Adrenal gland (tissue), 9 donors: ENCODE measurements at regions not wholly inside any gene's neighbourhood (a gene's known extent, or its start where the extent isn't known, plus 50 kb on each side); places are given as distances from the start of the nearest gene placed in this dataset.

Experiments
- DNase-seq, 7 donors: peaks; one replicate each; pipeline ENCODE4 v3.0.0-alpha.2; 2019 to 2020
- H3K27ac ChIP-seq, 5 donors: fragments of 200-600 bp; sonication (generic) in 4 of 5; 1 replicate in 3 of 5; 2 replicates in 2 of 5; pipeline versions ENCODE4 v1.5.1 to v1.8.0; 2016 to 2020; ENCODE audit warnings: mild to moderate bottlenecking in 1 of 5
- H3K27me3 ChIP-seq: fragments of 200-600 bp; 2 replicates; pipeline ENCODE4 v1.8.0; 2021
- H3K36me3 ChIP-seq, 2 donors: fragments of 200-600 bp; replicated peaks in 1 of 2; 1 replicate in 1 of 2; 2 replicates in 1 of 2; pipeline versions ENCODE4 v1.5.1 to v1.8.0; 2018 to 2022
- H3K4me1 ChIP-seq, 2 donors: fragments of 200-600 bp; replicated peaks in 1 of 2; 1 replicate in 1 of 2; 2 replicates in 1 of 2; pipeline versions ENCODE4 v1.5.1 to v1.8.0; 2018 to 2021
- H3K4me3 ChIP-seq, 4 donors: fragments of 200-600 bp; sonication (generic) in 3 of 4; one replicate each; pipeline ENCODE4 v1.5.1; 2016 to 2018
- H3K9me3 ChIP-seq, 3 donors: fragments of 200-600 bp; sonication (generic) in 1 of 3; replicated peaks in 1 of 3; 1 replicate in 2 of 3; 2 replicates in 1 of 3; pipeline versions ENCODE4 v1.5.1 to v1.8.0; 2016 to 2021
- CTCF ChIP-seq, 6 experiments: fragments of 450-650 bp in 4 of 6; fragments of 200-600 bp in 2 of 6; sonication (generic) in 1 of 6; IDR thresholded peaks; 1 replicate in 5 of 6; 2 replicates in 1 of 6; pipeline versions ENCODE4 v1.5.1 to v1.8.0; 2016 to 2021; ENCODE audit warnings: antibody characterized with exemption in 6 of 6, mild to moderate bottlenecking in 2 of 6, moderate library complexity in 1 of 6
- POLR2A ChIP-seq, 2 donors: fragments of 450-650 bp; IDR thresholded peaks; one replicate each; pipeline ENCODE4 v1.6.1; 2017; ENCODE audit warnings: antibody characterized with exemption in 2 of 2, mild to moderate bottlenecking in 2 of 2, moderate library complexity in 1 of 2
- WGBS, 4 donors: extraction: QIAGEN DNeasy Blood & Tissue Kit in 2 of 4; methylation state at CpG; one replicate each; pipeline versions ENCODE4 v1.1.5 to v1.1.7; 2013 to 2017; 5-methylcytosine and 5-hydroxymethylcytosine counted together
- intact Hi-C, 2 donors: fragments of 100-400 bp; cut with DNase I; formaldehyde crosslinking; loops; one replicate each; pipeline versions ENCODE4 v1.14.1 to v1.15.0; 2022 to 2023
- donor health status: healthy with polysubstance abuse.
- donor health status: Bipolar disorder and iron deficiency.
- donor health status: DM: yes; HTN: yes; CAD: no.
- donor health status: DM: no; HTN: no; CAD: no.
- donor health status: DM: no; HTN: no; CAD: no.

GRCh38 chr6:130293800-130294199, 71.0 kb upstream of the SAMD3 start:
- WGBS, 4 donors: 71 to 86% (median 78%) methylated on average over 3 of the region's 3 CpGs
- Histone ChIP-seq H3K9me3 (no peaks in the 10 kb centered on the region), H3K36me3 (no peaks in the 10 kb centered on the region), H3K27ac (no peak overlapping the region), H3K4me3 (no peak overlapping the region), H3K27me3 (no peaks in the 10 kb centered on the region), H3K4me1 (no peaks in the 10 kb centered on the region)
- TF ChIP-seq CTCF (IDR thresholded peaks at IDR 0.05) (peak in 5 of 6 experiments; percentile 13 to 48 (median 26)), POLR2A (IDR thresholded peaks at IDR 0.05) (no peak)
- intact Hi-C loops: no loop called here
- peak in 5 of 7 donors; percentile 18 to 30 (median 20) for DNase-seq

DNA sequence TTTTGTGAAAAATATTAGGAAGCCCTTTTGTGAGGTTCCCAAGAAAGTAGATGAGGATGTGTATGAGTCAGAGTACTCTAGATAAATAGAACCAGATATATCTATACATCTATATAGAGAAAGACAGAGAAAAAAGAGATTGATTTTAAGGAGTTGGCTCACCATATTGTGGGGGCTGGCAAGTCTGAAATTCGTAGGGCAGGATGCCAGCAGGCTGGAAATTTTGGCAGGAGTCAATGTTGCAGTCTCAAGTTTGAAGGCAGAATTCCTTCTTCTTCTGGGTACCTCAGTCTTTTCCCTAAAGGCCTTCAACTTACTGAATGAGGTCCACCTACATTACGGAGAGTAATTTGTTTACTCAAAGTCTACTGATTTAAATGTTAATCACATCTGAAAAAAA, 65.3 kb upstream of the SAMD3 start:
- whole genome bisulfite sequencing, 4 donors: 18 to 52% (median 30%) methylated on average over 2 of the region's 2 CpGs
- no peaks in the 10 kb centered on the region for H3K36me3 ChIP-seq
- intact Hi-C loops: no loop called here
- H3K9me3 ChIP-seq: no peaks in the 10 kb centered on the region
- no peaks in the 10 kb centered on the region for H3K27me3 ChIP-seq
- no peaks in the 10 kb centered on the region for H3K4me1 ChIP-seq
- no peak overlapping the region for H3K27ac ChIP-seq
- no peak for DNase-seq
- H3K4me3 ChIP-seq: no peak overlapping the region
- TF ChIP-seq CTCF (IDR thresholded peaks at IDR 0.05): no peak
- no peak for TF ChIP-seq POLR2A (IDR thresholded peaks at IDR 0.05)

DNA sequence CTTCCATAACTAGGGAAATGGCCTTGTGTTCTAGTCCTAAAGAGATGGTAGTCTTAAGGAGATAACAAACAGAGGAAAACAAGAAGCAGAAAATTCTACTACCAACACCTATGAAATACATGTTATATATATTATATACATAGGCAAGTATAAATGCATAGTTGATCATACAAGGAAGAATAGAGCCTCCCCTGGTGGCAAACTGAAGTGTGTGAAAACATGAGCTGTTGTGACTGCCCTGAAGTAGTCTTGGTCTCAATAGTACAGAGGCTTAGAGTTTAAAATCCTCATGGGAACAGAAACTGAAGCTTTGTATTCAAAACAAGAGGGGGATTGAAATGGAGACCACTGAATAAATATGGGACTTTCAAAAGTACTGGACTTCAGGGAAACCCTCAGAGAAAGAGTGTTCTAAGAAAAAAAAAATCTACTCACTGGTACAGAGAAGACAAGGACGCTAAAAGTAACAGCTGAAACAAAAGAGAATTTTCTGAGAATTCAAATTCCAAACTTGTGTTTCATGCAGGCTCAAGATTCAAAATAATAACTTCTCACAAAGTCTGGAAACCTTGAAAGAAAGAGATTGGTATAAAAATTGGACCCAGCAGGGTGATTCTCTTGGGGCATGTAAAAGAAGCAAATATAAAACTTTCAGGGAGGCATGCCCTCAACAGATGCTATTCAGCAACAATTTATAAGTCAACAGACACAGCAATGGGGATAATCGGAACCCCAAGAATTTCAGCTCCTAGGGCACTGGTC, 59.7 kb upstream of the SAMD3 start:
- intact Hi-C loops: no loop called here
- H3K27me3 ChIP-seq: no peaks in the 10 kb centered on the region
- no peaks in the 10 kb centered on the region for H3K4me1 ChIP-seq
- no peak overlapping the region for H3K27ac ChIP-seq
- TF ChIP-seq CTCF (IDR thresholded peaks at IDR 0.05) (peak in 4 of 6 experiments; percentile 13 to 32 (median 20)), POLR2A (IDR thresholded peaks at IDR 0.05) (no peak)
- no peak for DNase-seq
- no peak overlapping the region for H3K4me3 ChIP-seq
- no peaks in the 10 kb centered on the region for H3K36me3 ChIP-seq
- WGBS, 4 donors: 84 to 93% (median 90%) methylated on average over 2 of the region's 2 CpGs
- H3K9me3 ChIP-seq: no peaks in the 10 kb centered on the region

DNA sequence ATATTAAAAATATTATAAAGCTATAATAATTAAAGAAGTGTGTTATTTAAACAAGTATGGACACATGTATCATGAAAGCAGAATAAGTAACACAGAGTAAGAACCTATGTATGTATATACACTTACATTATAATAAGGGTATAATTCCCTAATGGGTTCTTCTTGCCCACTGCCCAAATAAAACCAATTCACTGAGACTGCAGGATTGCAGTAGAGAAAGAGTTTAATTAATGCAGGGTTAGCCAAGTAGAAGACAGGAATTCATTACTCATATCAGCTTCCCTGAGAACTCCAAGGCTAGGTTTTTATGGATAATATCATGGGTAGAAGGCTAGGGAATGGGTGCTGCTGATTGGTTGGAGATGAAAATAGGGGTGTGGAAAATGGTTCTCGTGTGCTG, 53.8 kb upstream of the SAMD3 start:
- intact Hi-C loops: no loop called here
- H3K9me3 ChIP-seq: peaks cover 0 to 19% (median 0%) of the 10 kb centered on the region in 3 donors
- H3K27ac ChIP-seq: no peak overlapping the region
- DNase-seq: no peak
- WGBS, 4 donors: 88 to 96% (median 89%) methylated on average over 1 of the region's 1 CpG
- no peak overlapping the region for H3K4me3 ChIP-seq
- TF ChIP-seq CTCF (IDR thresholded peaks at IDR 0.05): no peak
- TF ChIP-seq POLR2A (IDR thresholded peaks at IDR 0.05): no peak
- no peaks in the 10 kb centered on the region for H3K4me1 ChIP-seq
- no peaks in the 10 kb centered on the region for H3K27me3 ChIP-seq
- no peaks in the 10 kb centered on the region for H3K36me3 ChIP-seq
